HCT116 (cell line): ENCODE measurements at regions not wholly inside any gene's neighbourhood (a gene's known extent, or its start where the extent isn't known, plus 50 kb on each side); places are given as distances from the start of the nearest gene placed in this dataset.
"Not testable (repeated sequence)": the region's sequence is repeated elsewhere in the genome, so short reads cannot be mapped to it uniquely, and the experiment has no call there.

Experiments used
- ATAC-seq: fragments of 200-7000 bp; cut with Tn5 transposase; 2 replicates; pipeline ENCODE4 v1.9.1; 2020; ENCODE audit warnings: mild to moderate bottlenecking, moderate library complexity
- BruUV-seq: library from RNA; stranded (reverse); fragments of 400-500 nt; replicated peaks from 2 replicates; lab custom pipeline; 2021; lab: Mats Ljungman, UMichigan
- CTCF ChIA-PET: fragments of 300-600 bp; sonication (Branson Sonifier 250); formaldehyde crosslinking; loops from one replicate; lab custom pipeline; 2021; ENCODE audit warnings: antibody characterized with exemption; lab: Charles Lee
- POLR2A ChIA-PET: fragments of 300-600, 350-600 bp; sonication (Branson Sonifier 250); formaldehyde crosslinking; loops from one replicate; lab custom pipeline; 2021; ENCODE audit warnings: antibody characterized with exemption; lab: Charles Lee
- RAD21 ChIA-PET, 2 experiments: fragments of 300-600 bp; sonication (Branson Sonifier 250); formaldehyde crosslinking; loops; one replicate each; lab custom pipeline; 2023; ENCODE audit warnings: low total read pairs in 2 of 2; ENCODE audit not compliant: uncharacterized antibody in 2 of 2, unreplicated experiment in 2 of 2, low non-redundant PET in 1 of 2; lab: Charles Lee
- DNase-seq: peaks from one replicate; pipeline ENCODE4 v3.0.0-alpha.2; 2010; ENCODE audit warnings: low read depth, low spot score
- H2AFZ ChIP-seq: fragments of 200-600 bp; shearing (Covaris generic), sonication (generic); 2 replicates; pipeline ENCODE4 v1.6.1; 2017; ENCODE audit warnings: low read depth, mixed run types, mixed read lengths, antibody characterized with exemption, low read length; ENCODE audit not compliant: poor library complexity, severe bottlenecking
- H3K27ac ChIP-seq: 2 replicates; pipeline ENCODE4 v1.5.1; 2012; ENCODE audit warnings: low read depth, low read length
- H3K27me3 ChIP-seq: fragments of 200-600 bp; sonication (generic); 2 replicates; pipeline ENCODE4 v1.6.1; 2016; ENCODE audit warnings: mixed run types, low read length, mixed read lengths; ENCODE audit not compliant: insufficient read depth
- H3K36me3 ChIP-seq, 2 experiments: fragments of 200-500 bp in 1 of 2; fragments of 200-600 bp in 1 of 2; sonication (Bioruptor generic) in 1 of 2; sonication (generic) in 1 of 2; 2 replicates each; pipeline versions ENCODE4 v1.5.1 to v1.6.1; 2014 to 2016; ENCODE audit warnings: low read length in 2 of 2, inconsistent platforms in 1 of 2, mixed read lengths in 1 of 2, mixed run types in 1 of 2; ENCODE audit not compliant: insufficient read depth in 2 of 2, control insufficient read depth in 1 of 2
- H3K4me1 ChIP-seq, 2 experiments: fragments of 200-600 bp in 1 of 2; sonication (generic) in 1 of 2; 2 replicates each; pipeline versions ENCODE4 v1.5.1 to v1.6.1; 2012 to 2017; ENCODE audit warnings: low read length in 2 of 2, inconsistent platforms in 1 of 2, mild to moderate bottlenecking in 1 of 2, mixed read lengths in 1 of 2, mixed run types in 1 of 2, moderate library complexity in 1 of 2; ENCODE audit not compliant: insufficient read depth in 2 of 2, control insufficient read depth in 1 of 2
- H3K4me2 ChIP-seq: fragments of 200-600 bp; sonication (generic); 2 replicates; pipeline ENCODE4 v1.6.1; 2017; ENCODE audit warnings: mixed run types, low read length, mixed read lengths
- H3K4me3 ChIP-seq, 2 experiments: fragments of 200-600 bp in 1 of 2; sonication (generic) in 1 of 2; replicated peaks in 1 of 2; 2 replicates each; pipeline ENCODE4 v1.5.1; 2011 to 2016; ENCODE audit warnings: low read length in 2 of 2, control low read depth in 1 of 2, low read depth in 1 of 2, mild to moderate bottlenecking in 1 of 2, mixed read lengths in 1 of 2, mixed run types in 1 of 2
- H3K79me2 ChIP-seq: fragments of 200-600 bp; sonication (generic); 2 replicates; pipeline ENCODE4 v1.6.1; 2017; ENCODE audit warnings: mild to moderate bottlenecking, mixed run types, low read length, moderate library complexity, mixed read lengths; ENCODE audit not compliant: insufficient read depth
- H3K9ac ChIP-seq: fragments of 200-600 bp; sonication (generic); 2 replicates; pipeline ENCODE4 v1.6.1; 2016; ENCODE audit warnings: low read length, mixed read lengths
- H3K9me2 ChIP-seq: fragments of 200-600 bp; sonication (generic), shearing (Covaris generic); 2 replicates; pipeline ENCODE4 v1.6.1; 2017; ENCODE audit warnings: mixed run types, mild to moderate bottlenecking, moderate library complexity; ENCODE audit not compliant: insufficient read depth
- H3K9me3 ChIP-seq, 2 experiments: fragments of 200-500 bp in 1 of 2; fragments of 200-600 bp in 1 of 2; sonication (Bioruptor generic) in 1 of 2; sonication (generic) in 1 of 2; 2 replicates each; pipeline ENCODE4 v1.6.1; 2014 to 2017; ENCODE audit warnings: low read length in 2 of 2, mixed read lengths in 2 of 2, inconsistent platforms in 1 of 2, low read depth in 1 of 2, mild to moderate bottlenecking in 1 of 2, mixed run types in 1 of 2, moderate library complexity in 1 of 2; ENCODE audit not compliant: control insufficient read depth in 1 of 2, insufficient read depth in 1 of 2
- H4K20me1 ChIP-seq: fragments of 200-600 bp; sonication (generic), shearing (Covaris generic); 2 replicates; pipeline ENCODE4 v1.6.1; 2017; ENCODE audit warnings: mixed run types, mild to moderate bottlenecking, moderate library complexity; ENCODE audit not compliant: insufficient read depth
- ATF3 ChIP-seq: IDR thresholded peaks from 2 replicates; pipeline ENCODE4 v1.6.1; 2012
- ELF1 ChIP-seq: IDR thresholded peaks from 2 replicates; pipeline ENCODE4 v1.6.1; 2012; ENCODE audit warnings: low read depth, borderline replicate concordance
- EZH2 ChIP-seq: fragments of 200-600 bp; sonication (generic); IDR thresholded peaks from 2 replicates; pipeline ENCODE4 v1.6.1; 2017; ENCODE audit warnings: antibody characterized with exemption, mixed run types
- EZH2phosphoT487 ChIP-seq: fragments of 200-600 bp; IDR thresholded peaks from 2 replicates; pipeline ENCODE4 v1.6.1; 2018; ENCODE audit warnings: antibody characterized with exemption, borderline replicate concordance
- FOSL1 ChIP-seq: IDR thresholded peaks from 2 replicates; pipeline ENCODE4 v1.6.1; 2012; ENCODE audit warnings: low read depth
- POLR2A ChIP-seq: IDR thresholded peaks from 2 replicates; pipeline ENCODE4 v1.7.0; 2011; ENCODE audit warnings: borderline replicate concordance; ENCODE audit not compliant: insufficient read depth, insufficient read length; ENCODE audit errors: extremely low read depth
- REST ChIP-seq: IDR thresholded peaks from 2 replicates; pipeline ENCODE4 v1.6.1; 2012; ENCODE audit warnings: low read depth
- SIN3A ChIP-seq: IDR thresholded peaks from 2 replicates; pipeline ENCODE4 v1.6.1; 2012; ENCODE audit warnings: low read depth
- SRF ChIP-seq: IDR thresholded peaks from 2 replicates; pipeline ENCODE4 v1.6.1; 2012; ENCODE audit warnings: low read depth
- ZFX ChIP-seq: fragments of 450-650 bp; IDR thresholded peaks from 2 replicates; pipeline ENCODE4 v1.6.1; 2017
- ZNF274 ChIP-seq: fragments of 200-500 bp; sonication (Bioruptor generic); IDR thresholded peaks from 2 replicates; pipeline ENCODE4 v1.6.1; 2014; ENCODE audit warnings: mild to moderate bottlenecking, low read depth, low read length, inconsistent platforms
- intact Hi-C: fragments of 100-400 bp; cut with micrococcal nuclease; formaldehyde crosslinking; loops from 2 replicates; pipeline ENCODE4 v1.10.0; 2022

- Histone ChIP-seq H3K9ac (no peak overlapping the region), H4K20me1 (no peaks in the 10 kb centered on the region), H3K27me3 (no peaks in the 10 kb centered on the region), H3K36me3 (no peaks in the 10 kb centered on the region), H3K9me2 (no peaks in the 10 kb centered on the region), H3K4me2 (no peak overlapping the region), H3K27ac (no peak overlapping the region), H3K4me1 (no peaks in the 10 kb centered on the region), H3K4me3 (no peak overlapping the region), H3K79me2 (no peaks in the 10 kb centered on the region), H3K9me3 (no peaks in the 10 kb centered on the region), H2AFZ (no peak overlapping the region)
- CTCF ChIA-PET: no interaction called here
- no peak for ATAC-seq
- intact Hi-C loops: no loop called here
- POLR2A ChIA-PET: no interaction called here
- BruUV-seq: no TSS peak
- TF ChIP-seq SRF (no peak), ZFX (no peak), SIN3A (no peak), ZNF274 (no peak), ATF3 (no peak), EZH2phosphoT487 (no peak), REST (no peak), EZH2 (no peak), POLR2A (no peak), ELF1 (no peak), FOSL1 (no peak)
- RAD21 ChIA-PET: no interaction called here
- DNase-seq: no peak
These were observed 1120.1 kb upstream of the CITED2 start for GRCh38 chr6:140494321-140495108.

GRCh38 chr6:140493470-140493869 is 1119.0 kb upstream of the CITED2 start:
- H3K27me3 ChIP-seq, H3K4me1 ChIP-seq, RAD21 ChIA-PET, H3K4me2 ChIP-seq, DNase-seq, H4K20me1 ChIP-seq, H3K36me3 ChIP-seq, intact Hi-C loops, H3K9me3 ChIP-seq, ATAC-seq, H3K9me2 ChIP-seq, H3K27ac ChIP-seq, CTCF ChIA-PET, H3K4me3 ChIP-seq, H3K79me2 ChIP-seq, BruUV-seq, POLR2A ChIA-PET, H3K9ac ChIP-seq, H2AFZ ChIP-seq: not testable (repeated sequence)
